Panc1 (cell line): ENCODE measurements at regions not wholly inside any gene's neighbourhood (a gene's known extent, or its start where the extent isn't known, plus 50 kb on each side); places are given as distances from the start of the nearest gene placed in this dataset.

Experiments
- ATAC-seq: fragments of 200-7000 bp; cut with Tn5 transposase; 2 replicates; pipeline ENCODE4 v1.9.1; 2020; ENCODE audit warnings: mild to moderate bottlenecking, moderate library complexity
- BruUV-seq: library from RNA; stranded (reverse); fragments of 400-500 nt; replicated peaks from 2 replicates; lab custom pipeline; 2021; lab: Mats Ljungman, UMichigan
- CTCF ChIA-PET: fragments of 300-600 bp; sonication (Branson Sonifier 250); formaldehyde crosslinking; loops from one replicate; lab custom pipeline; 2022; ENCODE audit warnings: antibody characterized with exemption; lab: Charles Lee
- POLR2A ChIA-PET: fragments of 300-600 bp; sonication (Branson Sonifier 250); formaldehyde crosslinking; loops from one replicate; lab custom pipeline; 2022; ENCODE audit warnings: antibody characterized with exemption; lab: Charles Lee
- DNase-seq: peaks from one replicate; pipeline ENCODE4 v3.0.0-alpha.2; 2010; ENCODE audit warnings: low read depth, low spot score
- H3K27ac ChIP-seq: 2 replicates; pipeline ENCODE4 v1.5.1; 2011; ENCODE audit warnings: mild to moderate bottlenecking, low read length, inconsistent platforms
- H3K27me3 ChIP-seq: fragments of 200-500 bp; sonication (Bioruptor generic); 2 replicates; pipeline ENCODE4 v1.6.0; 2014; ENCODE audit warnings: low read length, inconsistent platforms; ENCODE audit not compliant: control insufficient read depth, insufficient read depth
- H3K36me3 ChIP-seq: fragments of 200-500 bp; sonication (Bioruptor generic); 2 replicates; pipeline ENCODE4 v1.5.1; 2014; ENCODE audit warnings: inconsistent platforms, mild to moderate bottlenecking, low read length, moderate library complexity; ENCODE audit not compliant: control insufficient read depth, insufficient read depth
- H3K4me1 ChIP-seq: 2 replicates; pipeline ENCODE4 v1.5.1; 2011; ENCODE audit warnings: inconsistent platforms, mild to moderate bottlenecking, low read length, moderate library complexity; ENCODE audit not compliant: control insufficient read depth, insufficient read depth
- H3K4me3 ChIP-seq, 2 experiments: 2 replicates each; pipeline ENCODE4 v1.5.1; 2011 to 2012; ENCODE audit warnings: low read depth in 2 of 2, low read length in 2 of 2, mild to moderate bottlenecking in 2 of 2, inconsistent platforms in 1 of 2, moderate library complexity in 1 of 2
- H3K9me3 ChIP-seq: fragments of 200-500 bp; sonication (Bioruptor generic); 2 replicates; pipeline ENCODE4 v1.5.1; 2014; ENCODE audit warnings: low read depth, mild to moderate bottlenecking, inconsistent platforms, low read length, moderate library complexity; ENCODE audit not compliant: control insufficient read depth, insufficient read depth
- CTCF ChIP-seq: fragments of 450-650 bp; IDR thresholded peaks from 2 replicates; pipeline ENCODE4 v1.5.1; 2017; ENCODE audit warnings: mild to moderate bottlenecking
- POLR2AphosphoS5 ChIP-seq: IDR thresholded peaks from 2 replicates; pipeline ENCODE4 v1.6.1; 2012; ENCODE audit warnings: mild to moderate bottlenecking, low read depth, low read length, moderate library complexity
- REST ChIP-seq, 2 experiments: IDR thresholded peaks; 2 replicates each; pipeline ENCODE4 v1.6.1; 2011 to 2012; ENCODE audit warnings: low read depth in 2 of 2, control low read depth in 1 of 2, low read length in 1 of 2, mild to moderate bottlenecking in 1 of 2, moderate library complexity in 1 of 2; ENCODE audit not compliant: insufficient read depth in 1 of 2
- SIN3A ChIP-seq: IDR thresholded peaks from 2 replicates; pipeline ENCODE4 v1.6.1; 2012; ENCODE audit warnings: low read depth, mild to moderate bottlenecking, low read length, moderate library complexity, borderline replicate concordance; ENCODE audit not compliant: insufficient read depth
- TCF7L2 ChIP-seq: IDR thresholded peaks from 2 replicates; pipeline ENCODE4 v1.6.1; 2011; ENCODE audit warnings: mild to moderate bottlenecking, low read depth, low read length, inconsistent platforms
- in situ Hi-C: cut with HindIII; loops from 2 replicates; pipeline ENCODE4 v1.10.0; 2016; ENCODE audit warnings: low sequenced_read_pairs, low pct_unique_long_range_greater_than_20kb
- intact Hi-C: fragments of 100-400 bp; cut with micrococcal nuclease; formaldehyde crosslinking; loops from one replicate; pipeline ENCODE4 v1.10.0; 2022; ENCODE audit not compliant: unreplicated experiment

GRCh38 chr5:73282383-73282782 lies 109.4 kb downstream of the TMEM174 start:
- BruUV-seq, result no TSS peak
- intact Hi-C loops (no loop called here), in situ Hi-C loops (no loop called here)
- no peak for ATAC-seq
- CTCF ChIA-PET, result no interaction called here
- no peaks in the 10 kb centered on the region for H3K36me3 ChIP-seq
- no peaks in the 10 kb centered on the region for H3K9me3 ChIP-seq
- H3K27me3 ChIP-seq, result no peaks in the 10 kb centered on the region
- H3K4me1 ChIP-seq, result 0 out of 2 replicates have a peak, but pooled peaks cover 5% of the 10 kb centered on the region
- no peak overlapping the region for H3K4me3 ChIP-seq
- no peak for DNase-seq
- TF ChIP-seq TCF7L2, result no peak
- no peak for TF ChIP-seq CTCF
- POLR2A ChIA-PET, result no interaction called here
- H3K27ac ChIP-seq, result no peak overlapping the region

- DNase-seq (peak; percentile 8), ATAC-seq (peak; percentile 43; the same call in 1 of the 2 replicates)
- no peaks in the 10 kb centered on the region for H3K9me3 ChIP-seq
- intact Hi-C loops (no loop called here), in situ Hi-C loops (no loop called here)
- no peak overlapping the region for H3K27ac ChIP-seq
- no TSS peak for BruUV-seq
- ChIA-PET POLR2A (no interaction called here), CTCF (no interaction called here)
- H3K27me3 ChIP-seq, result no peaks in the 10 kb centered on the region
- no peaks in the 10 kb centered on the region for H3K36me3 ChIP-seq
- no peak overlapping the region for H3K4me3 ChIP-seq
- no peak for TF ChIP-seq TCF7L2
- TF ChIP-seq POLR2AphosphoS5, result no peak
- no peak for TF ChIP-seq REST (IDR thresholded peaks at IDR 0.05; ENCODE audit: insufficient read depth in 1 of 2, low read depth in 2 of 2, low read length in 1 of 2)
- no peak for TF ChIP-seq CTCF
- TF ChIP-seq SIN3A, result no peak
- H3K4me1 ChIP-seq, result 0 out of 2 replicates have a peak, but pooled peaks cover 5% of the 10 kb centered on the region
Observed at GRCh38 chr5:73280821-73281746, 108.1 kb downstream of the TMEM174 start.
